Subcutaneous abdominal adipose tissue (tissue), 5 donors: ENCODE measurements at regions not wholly inside any gene's neighbourhood (a gene's known extent, or its start where the extent isn't known, plus 50 kb on each side); places are given as distances from the start of the nearest gene placed in this dataset.

Source experiments
- H3K27ac ChIP-seq: one replicate; pipeline ENCODE4 v1.7.0; 2013; ENCODE audit warnings: low read depth, mild to moderate bottlenecking, inconsistent platforms, low read length, moderate library complexity
- H3K27me3 ChIP-seq, 5 donors: one replicate each; pipeline ENCODE4 v1.7.0; 2013; ENCODE audit warnings: low read length in 5 of 5, inconsistent platforms in 1 of 5; ENCODE audit not compliant: control insufficient read depth in 5 of 5, insufficient read depth in 4 of 5
- H3K36me3 ChIP-seq, 5 donors: one replicate each; pipeline ENCODE4 v1.7.0; 2013; ENCODE audit warnings: low read length in 5 of 5; ENCODE audit not compliant: control insufficient read depth in 5 of 5, insufficient read depth in 5 of 5
- H3K4me1 ChIP-seq, 5 donors: one replicate each; pipeline ENCODE4 v1.7.0; 2013; ENCODE audit warnings: low read length in 5 of 5, mild to moderate bottlenecking in 3 of 5, moderate library complexity in 1 of 5; ENCODE audit not compliant: control insufficient read depth in 5 of 5, insufficient read depth in 5 of 5
- H3K4me3 ChIP-seq, 5 donors: one replicate each; pipeline ENCODE4 v1.7.0; 2013; ENCODE audit warnings: low read length in 5 of 5, low read depth in 1 of 5
- H3K9ac ChIP-seq, 5 donors: one replicate each; pipeline ENCODE4 v1.7.0; 2013; ENCODE audit warnings: low read length in 5 of 5, mild to moderate bottlenecking in 4 of 5, moderate library complexity in 3 of 5
- H3K9me3 ChIP-seq, 5 donors: one replicate each; pipeline ENCODE4 v1.7.0; 2013; ENCODE audit warnings: low read length in 5 of 5; ENCODE audit not compliant: control insufficient read depth in 5 of 5
- donor health status: healthy.
- donor health status: healthy.
- donor health status: healthy.
- donor health status: healthy.
- donor health status: healthy.

DNA sequence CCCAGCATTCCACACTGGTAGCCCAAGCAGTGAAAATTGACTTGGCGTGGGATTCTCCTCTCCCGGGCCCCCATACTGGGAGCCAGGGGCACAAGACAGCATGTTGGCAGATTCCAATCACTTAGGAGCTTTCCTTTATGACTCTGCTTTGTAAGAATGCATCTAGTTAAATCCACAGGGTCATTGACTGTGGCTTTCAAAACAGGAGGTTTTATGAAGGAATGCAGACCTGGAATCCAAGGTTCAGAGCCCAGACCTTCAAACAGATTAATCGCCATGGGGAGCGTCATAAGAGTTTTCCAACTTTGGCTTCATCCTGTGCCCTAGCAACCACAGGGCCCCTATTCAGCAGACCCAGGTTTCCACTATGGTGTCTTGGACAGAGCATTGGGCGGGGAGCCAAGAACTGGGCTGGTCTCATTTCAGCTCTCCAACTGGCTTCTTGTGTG is 76.4 kb upstream of the RMST start:
- Histone ChIP-seq H3K9ac (no peak overlapping the region), H3K36me3 (no peaks in the 10 kb centered on the region), H3K4me3 (no peak overlapping the region), H3K27me3 (no peaks in the 10 kb centered on the region), H3K9me3 (no peaks in the 10 kb centered on the region), H3K27ac (no peak overlapping the region), H3K4me1 (no peaks in the 10 kb centered on the region)

DNA sequence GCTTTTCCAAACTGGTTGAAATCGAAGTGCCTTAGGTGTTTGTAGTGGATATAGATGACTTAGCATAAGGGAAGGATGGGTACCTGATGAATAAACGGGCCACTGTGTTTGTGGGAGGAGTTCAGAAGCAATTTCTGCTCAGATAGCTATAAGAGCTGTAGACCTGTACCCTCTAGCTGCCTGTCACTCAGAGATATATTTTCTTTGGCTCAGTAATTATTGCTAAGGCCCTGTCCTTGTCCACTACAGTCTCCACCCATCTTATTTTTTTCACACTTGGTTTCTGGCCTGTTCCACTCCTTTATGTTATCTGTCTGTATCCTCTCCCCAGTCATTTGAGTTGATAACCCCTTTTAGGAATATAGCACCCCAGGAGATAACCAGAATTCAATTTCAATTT is 74.8 kb upstream of the RMST start:
- Histone ChIP-seq H3K4me1 (no peaks in the 10 kb centered on the region), H3K9me3 (no peaks in the 10 kb centered on the region), H3K4me3 (no peak overlapping the region), H3K9ac (no peak overlapping the region), H3K27ac (no peak overlapping the region), H3K36me3 (no peaks in the 10 kb centered on the region), H3K27me3 (no peaks in the 10 kb centered on the region)

DNA sequence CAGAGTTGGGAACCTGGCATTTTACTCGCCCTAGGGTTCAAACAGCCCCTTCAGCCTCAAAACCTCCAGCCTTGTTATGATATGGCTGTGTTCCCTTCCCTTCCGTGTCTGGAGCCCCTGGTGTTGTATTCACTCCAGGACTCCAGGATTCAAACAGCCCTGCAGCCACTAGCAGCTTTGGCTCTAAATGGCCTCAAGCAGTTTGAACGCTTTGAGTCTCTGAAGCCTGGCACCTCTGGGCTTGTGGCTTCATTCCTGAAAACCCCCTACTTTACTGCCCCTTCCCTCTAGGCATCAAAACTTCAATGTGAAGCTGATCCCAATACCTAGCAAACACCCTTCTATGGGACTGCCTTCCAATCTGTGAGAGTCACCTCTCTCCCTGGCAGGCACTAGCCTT is 67.9 kb upstream of the RMST start:
- Histone ChIP-seq H3K9ac (no peak overlapping the region), H3K27me3 (no peaks in the 10 kb centered on the region), H3K9me3 (no peaks in the 10 kb centered on the region), H3K36me3 (no peaks in the 10 kb centered on the region), H3K4me3 (no peak overlapping the region), H3K4me1 (no peaks in the 10 kb centered on the region), H3K27ac (no peak overlapping the region)

DNA sequence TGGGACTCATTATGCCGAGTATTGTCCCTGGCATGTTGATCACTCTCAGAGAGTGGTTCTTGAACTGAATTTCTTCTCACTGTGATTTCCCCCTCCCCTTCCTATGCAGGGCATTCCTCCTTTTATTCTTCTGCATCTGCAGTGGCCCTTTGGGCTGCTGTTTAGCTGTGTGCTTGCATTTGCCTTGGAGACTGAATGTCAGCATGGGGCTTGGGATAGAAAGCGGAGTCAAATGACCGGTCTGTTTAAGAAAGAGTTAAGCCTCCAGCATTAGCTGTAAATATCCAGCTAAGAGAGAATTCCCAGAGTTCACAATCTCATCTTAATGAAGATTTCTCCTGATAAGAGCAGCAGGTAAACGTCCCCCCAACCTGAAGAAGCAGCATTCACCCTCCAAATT is 65.6 kb upstream of the RMST start:
- no peaks in the 10 kb centered on the region for H3K4me1 ChIP-seq
- no peak overlapping the region for H3K27ac ChIP-seq
- H3K9ac ChIP-seq: no peak overlapping the region
- no peaks in the 10 kb centered on the region for H3K27me3 ChIP-seq
- H3K4me3 ChIP-seq: no peak overlapping the region
- H3K36me3 ChIP-seq: no peaks in the 10 kb centered on the region
- H3K9me3 ChIP-seq: no peaks in the 10 kb centered on the region

DNA sequence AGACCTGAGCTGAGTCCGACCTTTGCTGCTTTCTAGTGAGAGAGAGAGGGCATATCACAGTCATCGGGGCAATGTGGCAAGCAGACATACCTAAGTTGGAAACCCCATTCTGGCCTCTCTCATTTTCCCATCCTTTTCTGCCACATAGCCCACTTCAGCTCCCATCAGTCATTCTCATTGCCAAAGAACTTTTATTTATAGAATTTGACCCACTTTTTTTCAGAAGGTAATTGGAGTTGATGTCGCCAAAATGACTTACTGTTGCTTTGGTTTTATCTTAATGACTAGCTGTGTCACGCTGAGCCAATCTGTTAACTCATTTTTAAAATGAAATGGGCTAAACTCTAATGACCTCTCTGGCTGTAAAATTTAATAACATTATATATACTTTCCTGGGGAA is 63.9 kb upstream of the RMST start:
- Histone ChIP-seq H3K9ac (no peak overlapping the region), H3K27me3 (no peaks in the 10 kb centered on the region), H3K4me3 (no peak overlapping the region), H3K36me3 (no peaks in the 10 kb centered on the region), H3K9me3 (no peaks in the 10 kb centered on the region), H3K27ac (no peak overlapping the region), H3K4me1 (no peaks in the 10 kb centered on the region)

DNA sequence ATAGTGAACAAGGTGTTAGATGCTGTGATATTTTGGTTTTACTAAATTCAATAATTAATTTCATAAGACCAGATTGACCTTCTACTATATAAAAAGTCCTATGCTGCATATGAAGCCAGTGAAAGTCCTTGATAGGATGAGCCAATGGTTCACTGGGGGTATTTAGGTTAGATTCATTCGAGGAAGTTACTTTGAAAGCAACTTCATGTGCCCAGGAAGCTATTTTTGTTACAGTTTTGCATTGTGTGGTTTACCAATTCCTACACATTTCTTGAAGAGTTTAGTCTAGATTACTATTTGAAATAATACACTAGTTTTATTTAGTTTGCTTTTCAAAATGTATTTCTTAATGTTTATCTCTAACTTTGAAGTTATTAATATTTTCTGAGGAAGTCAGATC is 58.5 kb upstream of the RMST start:
- Histone ChIP-seq H3K27me3 (no peaks in the 10 kb centered on the region), H3K27ac (no peak overlapping the region), H3K9ac (no peak overlapping the region), H3K4me1 (no peaks in the 10 kb centered on the region), H3K9me3 (no peaks in the 10 kb centered on the region), H3K4me3 (no peak overlapping the region), H3K36me3 (no peaks in the 10 kb centered on the region)

DNA sequence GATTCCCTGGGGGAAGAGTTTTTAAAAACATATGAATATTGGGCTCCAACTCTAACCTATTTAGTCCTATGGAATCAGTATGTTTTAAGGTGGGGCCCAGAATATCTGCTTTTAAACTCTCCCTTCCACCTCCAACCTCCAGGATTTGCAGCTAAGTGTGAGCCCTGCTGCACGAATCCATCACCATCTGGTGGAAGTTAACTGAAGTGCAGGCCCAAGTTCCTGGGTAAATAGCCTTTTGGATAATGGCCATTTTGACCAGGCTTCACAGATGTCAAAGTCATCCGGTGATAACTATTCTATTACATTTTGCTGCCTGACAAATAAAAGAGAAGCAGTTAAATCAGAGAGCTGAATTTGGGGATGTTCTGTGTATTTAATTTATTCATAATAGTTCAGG is 58.1 kb upstream of the RMST start:
- Histone ChIP-seq H3K4me1 (no peaks in the 10 kb centered on the region), H3K36me3 (no peaks in the 10 kb centered on the region), H3K9me3 (no peaks in the 10 kb centered on the region), H3K9ac (no peak overlapping the region), H3K4me3 (no peak overlapping the region), H3K27ac (no peak overlapping the region), H3K27me3 (no peaks in the 10 kb centered on the region)

DNA sequence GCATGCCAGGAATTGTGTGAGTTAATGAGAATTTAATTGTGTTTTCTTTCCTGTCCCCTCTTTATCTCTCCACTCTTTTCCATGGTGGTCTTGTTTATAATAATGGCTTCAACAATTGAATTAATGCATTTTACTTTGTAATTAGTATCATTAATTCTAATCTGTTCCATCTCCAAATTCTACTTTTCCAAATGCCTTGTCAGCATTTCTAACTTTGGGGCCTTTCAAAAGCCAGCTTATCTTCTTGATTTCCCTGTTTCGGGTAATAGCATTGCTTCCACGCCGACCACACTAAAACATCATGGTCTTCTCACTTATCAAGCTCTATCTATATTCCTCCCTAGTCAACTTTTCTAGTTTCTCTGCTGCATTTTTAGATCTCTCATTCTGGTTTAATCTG is 54.2 kb upstream of the RMST start:
- Histone ChIP-seq H3K27ac (no peak overlapping the region), H3K9me3 (no peaks in the 10 kb centered on the region), H3K36me3 (no peaks in the 10 kb centered on the region), H3K4me3 (no peak overlapping the region), H3K9ac (no peak overlapping the region), H3K4me1 (no peaks in the 10 kb centered on the region), H3K27me3 (no peaks in the 10 kb centered on the region)

DNA sequence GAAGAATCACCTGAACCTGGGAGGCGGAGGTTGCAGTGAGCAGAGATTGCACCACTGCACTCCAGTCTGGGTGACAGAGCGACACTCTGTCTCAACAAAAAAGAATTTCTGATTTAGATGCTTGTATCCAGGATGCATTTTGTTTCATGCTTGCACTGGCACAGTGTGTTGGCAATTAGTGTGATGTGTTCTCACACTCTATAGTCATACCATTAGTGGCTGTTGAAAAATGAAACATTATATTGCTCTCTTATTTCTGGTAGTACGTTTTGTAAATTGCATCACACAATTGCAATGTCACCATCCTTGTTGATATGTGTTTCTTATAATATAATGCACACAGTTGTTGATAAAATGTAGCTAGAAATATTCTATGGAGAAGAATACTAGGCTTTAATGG is 51.3 kb upstream of the RMST start:
- Histone ChIP-seq H3K36me3 (no peaks in the 10 kb centered on the region), H3K4me1 (no peaks in the 10 kb centered on the region), H3K4me3 (no peak overlapping the region), H3K9me3 (no peaks in the 10 kb centered on the region), H3K9ac (no peak overlapping the region), H3K27ac (no peak overlapping the region), H3K27me3 (no peaks in the 10 kb centered on the region)
